Retinal pigment epithelial cell (primary cell): ENCODE measurements at regions not wholly inside any gene's neighbourhood (a gene's known extent, or its start where the extent isn't known, plus 50 kb on each side); places are given as distances from the start of the nearest gene placed in this dataset.

Experiments used
- DNase-seq: peaks from one replicate; pipeline ENCODE4 v3.0.0-alpha.2; 2010; ENCODE audit warnings: low read depth
- H3K4me3 ChIP-seq: 2 replicates; pipeline ENCODE4 v1.5.1; 2011; ENCODE audit warnings: mild to moderate bottlenecking, low read length, control low read depth, moderate library complexity
- CTCF ChIP-seq: conservative IDR thresholded peaks from 2 replicates; pipeline ENCODE4 v1.5.1; 2011; ENCODE audit warnings: low read depth, low read length, control low read depth, inconsistent platforms

GRCh38 chr13:79874396-79875360 is 393.7 kb downstream of the NDFIP2 start:
- H3K4me3 ChIP-seq: no peak overlapping the region
- no peak for DNase-seq
- no peak for TF ChIP-seq CTCF

GRCh38 chr13:79871594-79871993 is 390.6 kb downstream of the NDFIP2 start:
- H3K4me3 ChIP-seq: no peak overlapping the region
- no peak for TF ChIP-seq CTCF
- DNase-seq: no peak

GRCh38 chr13:79870766-79871165 is 389.8 kb downstream of the NDFIP2 start:
- TF ChIP-seq CTCF: no peak
- DNase-seq: no peak
- H3K4me3 ChIP-seq: no peak overlapping the region

GRCh38 chr13:79870123-79870522 is 389.2 kb downstream of the NDFIP2 start:
- no peak for DNase-seq
- TF ChIP-seq CTCF: no peak
- no peak overlapping the region for H3K4me3 ChIP-seq

GRCh38 chr13:79869326-79869725 is 388.4 kb downstream of the NDFIP2 start:
- peak; percentile 25 for DNase-seq
- TF ChIP-seq CTCF: no peak
- H3K4me3 ChIP-seq: no peak overlapping the region

- no peak for DNase-seq
- no peak overlapping the region for H3K4me3 ChIP-seq
- no peak for TF ChIP-seq CTCF
These were observed 386.3 kb downstream of the NDFIP2 start for GRCh38 chr13:79867254-79867653.

GRCh38 chr13:79866436-79866835 is 385.5 kb downstream of the NDFIP2 start:
- no peak for DNase-seq
- TF ChIP-seq CTCF: no peak
- H3K4me3 ChIP-seq: no peak overlapping the region
